Nephron progenitor cell (in vitro differentiated cells): ENCODE measurements at regions not wholly inside any gene's neighbourhood (a gene's known extent, or its start where the extent isn't known, plus 50 kb on each side); places are given as distances from the start of the nearest gene placed in this dataset.
"Not testable (repeated sequence)": the region's sequence is repeated elsewhere in the genome, so short reads cannot be mapped to it uniquely, and the experiment has no call there.

Experiments
- DNase-seq: peaks from one replicate; pipeline ENCODE4 v3.0.0; 2021
- H3K27ac Mint-ChIP-seq: 2 replicates; pipeline ENCODE4 v1.8.0; 2021; ENCODE audit warnings: mild to moderate bottlenecking, moderate library complexity, mixed read lengths
- H3K27me3 Mint-ChIP-seq: 2 replicates; pipeline ENCODE4 v1.8.0; 2021; ENCODE audit warnings: mild to moderate bottlenecking, low read depth, mixed read lengths; ENCODE audit not compliant: poor library complexity
- H3K36me3 Mint-ChIP-seq: 2 replicates; pipeline ENCODE4 v1.8.0; 2021; ENCODE audit warnings: low read depth, mixed read lengths
- H3K4me1 Mint-ChIP-seq: 2 replicates; pipeline ENCODE4 v1.8.0; 2021; ENCODE audit warnings: mixed read lengths
- H3K4me3 Mint-ChIP-seq: 2 replicates; pipeline ENCODE4 v1.8.0; 2021; ENCODE audit warnings: mild to moderate bottlenecking, moderate library complexity, mixed read lengths
- H3K9me3 Mint-ChIP-seq: 2 replicates; pipeline ENCODE4 v1.8.0; 2021; ENCODE audit warnings: mild to moderate bottlenecking, moderate library complexity, mixed read lengths
- TF ChIP-seq, protein P1 (sequence below): fragments of 200-600 bp; sonication (generic); IDR thresholded peaks from 2 replicates; pipeline ENCODE4 v1.5.0; 2021; ENCODE audit warnings: antibody characterized with exemption

DNA sequence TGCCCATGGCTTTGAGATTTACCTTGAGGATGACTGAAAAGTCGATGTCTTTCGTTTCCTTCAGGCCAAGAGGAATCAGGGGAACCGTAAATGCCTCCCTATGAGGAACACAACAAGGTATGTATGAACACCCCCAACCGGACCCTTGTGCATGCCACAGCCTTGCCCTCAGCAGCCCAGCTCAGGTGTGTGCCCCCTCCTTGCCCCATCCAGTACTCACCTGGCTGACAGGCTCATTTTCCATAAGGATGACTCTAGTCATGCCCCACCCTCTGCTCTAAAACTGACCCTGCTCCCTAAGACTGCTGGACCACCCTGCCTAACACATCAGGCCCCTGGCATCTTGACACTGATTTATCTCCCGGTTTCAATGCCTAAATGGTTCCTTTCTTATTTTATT, 270.0 kb downstream of the GOLGA6L6 start:
- Mint-ChIP-seq H3K4me3 (no peak overlapping the region), H3K9me3 (no peaks in the 10 kb centered on the region), H3K4me1 (no peaks in the 10 kb centered on the region), H3K27ac (no peak overlapping the region), H3K27me3 (no peaks in the 10 kb centered on the region), H3K36me3 (no peaks in the 10 kb centered on the region)
- TF ChIP-seq, protein P1, sequence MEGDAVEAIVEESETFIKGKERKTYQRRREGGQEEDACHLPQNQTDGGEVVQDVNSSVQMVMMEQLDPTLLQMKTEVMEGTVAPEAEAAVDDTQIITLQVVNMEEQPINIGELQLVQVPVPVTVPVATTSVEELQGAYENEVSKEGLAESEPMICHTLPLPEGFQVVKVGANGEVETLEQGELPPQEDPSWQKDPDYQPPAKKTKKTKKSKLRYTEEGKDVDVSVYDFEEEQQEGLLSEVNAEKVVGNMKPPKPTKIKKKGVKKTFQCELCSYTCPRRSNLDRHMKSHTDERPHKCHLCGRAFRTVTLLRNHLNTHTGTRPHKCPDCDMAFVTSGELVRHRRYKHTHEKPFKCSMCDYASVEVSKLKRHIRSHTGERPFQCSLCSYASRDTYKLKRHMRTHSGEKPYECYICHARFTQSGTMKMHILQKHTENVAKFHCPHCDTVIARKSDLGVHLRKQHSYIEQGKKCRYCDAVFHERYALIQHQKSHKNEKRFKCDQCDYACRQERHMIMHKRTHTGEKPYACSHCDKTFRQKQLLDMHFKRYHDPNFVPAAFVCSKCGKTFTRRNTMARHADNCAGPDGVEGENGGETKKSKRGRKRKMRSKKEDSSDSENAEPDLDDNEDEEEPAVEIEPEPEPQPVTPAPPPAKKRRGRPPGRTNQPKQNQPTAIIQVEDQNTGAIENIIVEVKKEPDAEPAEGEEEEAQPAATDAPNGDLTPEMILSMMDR = no peak
- DNase-seq = no peak

GRCh38 chr15:20269956-20270355, 271.6 kb downstream of the GOLGA6L6 start:
- not testable (repeated sequence) for H3K36me3 Mint-ChIP-seq, DNase-seq, H3K4me1 Mint-ChIP-seq, H3K27me3 Mint-ChIP-seq, H3K27ac Mint-ChIP-seq, H3K4me3 Mint-ChIP-seq
- peaks cover 13% of the 10 kb centered on the region for H3K9me3 Mint-ChIP-seq

GRCh38 chr15:20267996-20268395, 273.6 kb downstream of the GOLGA6L6 start:
- H3K9me3 Mint-ChIP-seq = peaks cover 15% of the 10 kb centered on the region
- H3K27ac Mint-ChIP-seq, H3K4me3 Mint-ChIP-seq, H3K4me1 Mint-ChIP-seq, H3K36me3 Mint-ChIP-seq, DNase-seq, H3K27me3 Mint-ChIP-seq: not testable (repeated sequence)

- not testable (repeated sequence) for H3K36me3 Mint-ChIP-seq, H3K27me3 Mint-ChIP-seq, H3K27ac Mint-ChIP-seq, DNase-seq, H3K4me3 Mint-ChIP-seq, H3K4me1 Mint-ChIP-seq
- H3K9me3 Mint-ChIP-seq = peaks cover 15% of the 10 kb centered on the region
These were observed 274.4 kb downstream of the GOLGA6L6 start for GRCh38 chr15:20267051-20267730.

GRCh38 chr15:20265710-20266109, 275.9 kb downstream of the GOLGA6L6 start:
- H3K4me3 Mint-ChIP-seq, H3K27me3 Mint-ChIP-seq, H3K27ac Mint-ChIP-seq, H3K4me1 Mint-ChIP-seq, H3K36me3 Mint-ChIP-seq, DNase-seq: not testable (repeated sequence)
- peaks cover 15% of the 10 kb centered on the region for H3K9me3 Mint-ChIP-seq

GRCh38 chr15:20261321-20262280, 280.0 kb downstream of the GOLGA6L6 start:
- not testable (repeated sequence) for H3K27ac Mint-ChIP-seq, DNase-seq, H3K4me1 Mint-ChIP-seq, H3K4me3 Mint-ChIP-seq, H3K36me3 Mint-ChIP-seq, H3K27me3 Mint-ChIP-seq
- H3K9me3 Mint-ChIP-seq = peaks cover 15% of the 10 kb centered on the region

DNA sequence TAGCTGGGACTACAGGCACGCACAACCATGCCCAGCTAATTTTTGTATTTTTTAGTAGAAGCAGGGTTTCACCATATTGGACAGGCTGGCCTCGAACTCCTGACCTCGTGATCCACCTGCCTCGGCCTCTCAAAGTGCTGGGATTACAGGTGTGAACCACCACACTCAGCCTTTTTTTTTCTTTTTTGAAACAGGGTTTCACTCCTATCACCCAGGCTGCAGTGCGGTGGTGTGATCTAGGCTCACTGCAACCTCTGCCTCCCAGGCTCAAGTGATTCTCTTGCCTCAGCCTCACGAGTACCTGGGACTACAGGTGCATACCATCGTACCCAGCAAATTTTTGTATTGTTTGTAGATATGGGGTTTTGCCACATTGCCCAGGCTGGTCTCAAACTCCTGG, 280.9 kb downstream of the GOLGA6L6 start:
- H3K4me3 Mint-ChIP-seq, H3K36me3 Mint-ChIP-seq, H3K9me3 Mint-ChIP-seq, DNase-seq, H3K4me1 Mint-ChIP-seq, H3K27me3 Mint-ChIP-seq, H3K27ac Mint-ChIP-seq: not testable (repeated sequence)

DNA sequence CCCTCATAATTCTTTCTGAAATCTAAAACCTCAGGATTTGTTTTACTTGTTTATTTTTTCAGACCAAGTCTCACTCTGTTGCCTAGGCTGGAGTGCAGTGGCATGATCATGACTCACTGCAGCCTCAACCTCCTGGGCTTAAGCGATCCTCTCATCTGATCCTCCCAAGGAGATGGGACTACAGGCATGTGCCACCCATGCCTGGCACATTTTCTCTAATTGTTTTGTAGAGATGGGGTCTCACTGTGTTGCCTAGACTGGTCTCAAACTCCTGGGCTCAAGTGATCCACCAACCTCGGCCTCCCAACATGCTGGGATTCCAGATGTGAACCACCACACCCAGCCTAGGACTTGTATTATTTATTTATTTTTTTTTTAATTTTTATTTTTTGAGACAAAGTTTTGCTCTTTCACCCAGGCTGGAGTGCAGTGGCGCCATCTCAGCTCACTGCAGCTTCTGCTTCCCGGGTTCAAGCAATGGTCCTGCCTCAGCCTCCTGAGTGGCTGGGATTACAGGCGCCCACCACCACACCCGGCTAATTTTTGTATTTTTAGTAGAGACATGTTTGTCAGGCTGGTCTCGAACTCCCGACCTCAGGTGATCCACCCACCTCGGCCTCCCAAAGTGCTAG, 281.9 kb downstream of the GOLGA6L6 start:
- H3K9me3 Mint-ChIP-seq, H3K27me3 Mint-ChIP-seq, DNase-seq, H3K27ac Mint-ChIP-seq, H3K4me3 Mint-ChIP-seq, H3K36me3 Mint-ChIP-seq, H3K4me1 Mint-ChIP-seq: not testable (repeated sequence)

DNA sequence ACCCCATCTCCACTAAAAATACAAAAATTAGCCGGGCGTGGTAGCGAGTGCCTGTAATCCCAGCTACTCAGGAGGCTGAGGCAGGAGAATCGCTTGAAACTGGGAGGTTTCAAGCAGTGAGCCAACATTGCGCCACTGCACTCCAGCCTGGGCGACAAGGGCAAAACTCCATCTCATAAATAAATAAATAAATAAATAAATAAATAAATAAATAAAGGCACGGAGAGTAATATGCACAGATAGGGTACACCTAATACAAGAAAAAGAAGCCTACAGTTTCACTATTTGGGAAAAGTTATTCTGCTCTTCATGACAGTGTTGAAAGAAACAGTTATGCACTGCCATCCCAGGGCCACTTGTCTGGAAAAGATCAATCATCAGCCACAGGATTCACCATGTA, 285.2 kb downstream of the GOLGA6L6 start:
- not testable (repeated sequence) for DNase-seq

GRCh38 chr15:20255641-20256040, 286.0 kb downstream of the GOLGA6L6 start:
- H3K27ac Mint-ChIP-seq, H3K4me3 Mint-ChIP-seq, DNase-seq, H3K36me3 Mint-ChIP-seq, H3K27me3 Mint-ChIP-seq, H3K4me1 Mint-ChIP-seq: not testable (repeated sequence)
- peaks cover 36% of the 10 kb centered on the region for H3K9me3 Mint-ChIP-seq

More for the DNA sequence above, 285.2 kb downstream of the GOLGA6L6 start:
- not testable (repeated sequence) for H3K36me3 Mint-ChIP-seq, H3K27ac Mint-ChIP-seq, H3K4me3 Mint-ChIP-seq, H3K4me1 Mint-ChIP-seq, H3K27me3 Mint-ChIP-seq
- H3K9me3 Mint-ChIP-seq = peaks cover 28% of the 10 kb centered on the region

- not testable (repeated sequence) for DNase-seq, H3K4me3 Mint-ChIP-seq, H3K27me3 Mint-ChIP-seq, H3K4me1 Mint-ChIP-seq, H3K27ac Mint-ChIP-seq
- Mint-ChIP-seq H3K9me3 (peaks cover 61% of the 10 kb centered on the region), H3K36me3 (peaks cover 13% of the 10 kb centered on the region)
These were observed 288.5 kb downstream of the GOLGA6L6 start for GRCh38 chr15:20253047-20253615.

- H3K4me3 Mint-ChIP-seq, H3K4me1 Mint-ChIP-seq, H3K27me3 Mint-ChIP-seq, H3K27ac Mint-ChIP-seq, DNase-seq: not testable (repeated sequence)
- Mint-ChIP-seq H3K36me3 (peaks cover 13% of the 10 kb centered on the region), H3K9me3 (peaks cover 65% of the 10 kb centered on the region)
These were observed 289.6 kb downstream of the GOLGA6L6 start for GRCh38 chr15:20252040-20252439.
